ENCODE measurements at regions not wholly inside any gene's neighbourhood (a gene's known extent, or its start where the extent isn't known, plus 50 kb on each side); places are given as distances from the start of the nearest gene placed in this dataset.

DNA sequence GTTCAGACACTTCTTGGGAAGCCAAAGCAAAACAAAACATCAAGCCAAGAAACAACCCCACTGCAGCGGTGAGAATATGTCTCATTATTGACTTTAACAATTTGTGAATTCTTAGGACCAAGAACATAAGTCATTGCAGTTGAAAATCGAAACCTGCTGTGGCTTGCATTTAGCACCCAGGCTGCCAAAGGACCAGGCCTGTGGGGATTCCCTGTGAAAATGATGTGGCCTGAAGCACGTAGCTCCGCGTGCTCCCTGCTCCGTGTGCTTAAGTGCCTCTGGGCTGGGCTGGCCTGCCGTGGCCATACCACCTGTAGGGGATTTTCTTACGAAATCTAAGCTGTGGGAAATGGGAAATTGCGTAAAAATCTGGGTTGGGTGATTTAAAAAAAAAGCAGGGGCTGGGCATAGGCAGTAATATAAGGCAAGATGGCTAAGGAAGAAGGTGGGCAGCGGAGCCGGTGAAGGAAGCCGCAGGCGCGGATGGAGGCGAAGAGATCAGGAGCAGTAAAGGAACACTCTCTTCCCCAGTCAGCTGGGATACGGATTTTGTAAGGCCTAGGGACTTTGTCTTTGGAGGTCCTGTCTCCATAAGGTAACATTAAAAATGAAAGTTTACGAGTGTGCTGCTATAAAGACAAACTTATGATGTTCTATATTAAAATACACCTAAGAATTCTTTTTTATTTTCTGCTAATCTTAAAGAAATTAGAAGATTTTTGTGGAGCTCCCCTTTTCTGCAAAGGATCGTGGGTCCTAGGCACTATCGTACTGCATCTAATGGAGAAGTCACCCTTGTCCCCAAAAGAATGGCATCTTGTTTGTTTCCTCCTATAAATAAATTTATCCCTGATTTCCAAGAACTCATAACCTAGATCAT lies 189.6 kb upstream of the SEMA6A start:
- no peaks in the 10 kb centered on the region for H3K4me1 ChIP-seq (ENCODE audit: control insufficient read depth, extremely low read depth, insufficient read depth, low read length)
- no peaks in the 10 kb centered on the region for H3K27me3 ChIP-seq (ENCODE audit: control insufficient read depth in 2 of 2, insufficient read depth in 2 of 2, low read length in 2 of 2)
- intact Hi-C loops (cut with micrococcal nuclease) (no loop called here), dilution Hi-C loops (cut with MboI; ENCODE audit: extremely low pct_ligation_motif_present, low sequenced_read_pairs) (no loop called here)
- H3K36me3 ChIP-seq (ENCODE audit: control insufficient read depth in 2 of 2, extremely low read depth in 1 of 2, insufficient read depth in 2 of 2, low read length in 2 of 2), result no peaks in the 10 kb centered on the region
- H3K4me2 ChIP-seq (ENCODE audit: insufficient read depth, low read length), result no peak overlapping the region
- DNase-seq (ENCODE audit: low read depth, low spot score) (no peak), FAIRE-seq (no peak)
- no peaks in the 10 kb centered on the region for H3K9me1 ChIP-seq (replicated peaks; ENCODE audit: control insufficient read depth, extremely low read depth, insufficient read depth, low read length)
- H3K9me3 ChIP-seq (replicated peaks; ENCODE audit: control insufficient read depth, insufficient read depth, low read length), result no peaks in the 10 kb centered on the region
- H3K4me3 ChIP-seq (replicated peaks in 1 of 3; ENCODE audit: insufficient read depth in 1 of 3, low read depth in 1 of 3, low read length in 3 of 3), result no peak overlapping the region
- no peak overlapping the region for H3K9ac ChIP-seq (replicated peaks; ENCODE audit: extremely low read depth, insufficient read depth, low read length)
- H3K79me2 ChIP-seq (ENCODE audit: control insufficient read depth, insufficient read depth, low read length), result no peaks in the 10 kb centered on the region
- no peak overlapping the region for H2AFZ ChIP-seq (ENCODE audit: low read depth, low read length)
- CTCF ChIA-PET, result no interaction called here
- TF ChIP-seq MAX (IDR thresholded peaks at IDR 0.05; ENCODE audit: insufficient read depth, insufficient read length) (no peak), POLR2A (IDR thresholded peaks at IDR 0.05; ENCODE audit: low read depth, low read length) (no peak), JUN (IDR thresholded peaks at IDR 0.05; ENCODE audit: borderline replicate concordance, insufficient read depth, insufficient read length, low read depth) (no peak), EZH2 (IDR thresholded peaks at IDR 0.05; ENCODE audit: borderline replicate concordance, low read depth, low read length, severe bottlenecking) (no peak), FOS (IDR thresholded peaks at IDR 0.05; ENCODE audit: borderline replicate concordance, insufficient read depth, low read length) (no peak), CTCF (IDR thresholded peaks at IDR 0.05; ENCODE audit: extremely low read depth in 1 of 2, insufficient read depth in 1 of 2, low read depth in 1 of 2, low read length in 2 of 2) (no peak), MYC (IDR thresholded peaks at IDR 0.05; ENCODE audit: low read depth, low read length) (no peak), GATA2 (IDR thresholded peaks at IDR 0.05; ENCODE audit: insufficient read depth, insufficient read length, low read depth, low read length) (no peak), POLR2AphosphoS5 (IDR thresholded peaks at IDR 0.05; ENCODE audit: insufficient read depth, low read depth, low read length) (no peak)
- H3K27ac ChIP-seq (ENCODE audit: insufficient read depth, low read depth, low read length), result no peak overlapping the region
- no peaks in the 10 kb centered on the region for H4K20me1 ChIP-seq (replicated peaks; ENCODE audit: control insufficient read depth, extremely low read depth, insufficient read depth, low read length)
- POLR2A ChIA-PET, result no interaction called here
- no TSS peak for BruUV-seq (replicated peaks)
